ENCODE measurements at regions not wholly inside any gene's neighbourhood (a gene's known extent, or its start where the extent isn't known, plus 50 kb on each side); places are given as distances from the start of the nearest gene placed in this dataset.
"Not testable (repeated sequence)": the region's sequence is repeated elsewhere in the genome, so short reads cannot be mapped to it uniquely, and the experiment has no call there.

DNA sequence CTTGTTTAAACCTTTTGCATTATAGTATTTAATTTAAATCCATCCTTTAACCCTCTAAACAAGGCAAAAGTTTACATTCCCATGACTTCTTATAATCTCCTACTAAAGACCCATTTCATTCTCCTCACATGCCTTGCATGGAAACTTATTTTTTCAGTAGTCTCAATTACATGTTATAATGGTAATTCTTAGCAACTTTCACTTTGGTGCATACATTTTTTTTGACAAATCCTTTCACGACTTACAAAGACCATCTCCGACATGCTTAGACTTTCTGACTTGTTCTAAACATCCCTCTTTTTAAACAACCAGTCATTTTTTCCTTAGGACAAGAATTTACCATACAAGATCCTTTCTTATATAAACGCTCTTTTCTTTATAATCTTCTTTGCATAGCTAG, 615.4 kb upstream of the GBE1 start:
- DNase-seq = no peak

DNA sequence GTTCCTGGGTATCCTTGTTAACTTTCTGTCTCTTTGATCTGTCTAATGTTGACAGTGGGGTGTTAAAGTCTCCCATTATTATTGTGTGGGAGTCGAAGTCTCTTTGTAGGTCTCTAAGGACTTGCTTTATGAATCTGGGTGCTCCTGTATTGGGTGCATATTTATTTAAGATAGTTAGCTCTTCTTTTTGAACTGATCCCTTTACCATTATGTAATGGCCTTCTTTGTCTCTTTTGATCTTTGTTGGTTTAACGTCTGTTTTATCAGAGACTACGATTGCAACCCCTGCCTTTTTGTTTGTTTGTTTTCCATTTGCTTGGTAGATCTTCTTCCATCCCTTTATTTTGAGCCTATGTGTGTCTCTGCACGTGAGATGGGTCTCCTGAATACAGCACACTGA, 612.4 kb upstream of the GBE1 start:
- not testable (repeated sequence) for DNase-seq

DNA sequence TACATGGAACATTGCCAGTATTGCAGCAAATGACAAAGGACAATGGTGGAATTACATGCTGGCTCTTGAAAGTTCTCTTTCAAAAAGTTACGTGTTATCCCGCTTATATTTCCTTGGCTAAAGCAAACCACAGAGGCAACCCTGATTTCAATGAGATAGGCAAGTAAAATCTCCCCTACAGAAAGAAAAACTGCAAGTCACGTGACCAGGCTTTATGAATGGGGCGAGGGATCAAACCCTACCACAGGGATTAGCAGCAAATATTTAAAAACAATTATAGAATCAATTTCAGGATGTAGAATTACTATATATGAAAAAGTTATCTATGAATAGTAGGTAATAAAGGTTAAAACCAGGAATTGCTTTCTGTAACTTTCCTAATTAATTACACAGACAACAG, 603.4 kb upstream of the GBE1 start:
- no peak for DNase-seq

DNA sequence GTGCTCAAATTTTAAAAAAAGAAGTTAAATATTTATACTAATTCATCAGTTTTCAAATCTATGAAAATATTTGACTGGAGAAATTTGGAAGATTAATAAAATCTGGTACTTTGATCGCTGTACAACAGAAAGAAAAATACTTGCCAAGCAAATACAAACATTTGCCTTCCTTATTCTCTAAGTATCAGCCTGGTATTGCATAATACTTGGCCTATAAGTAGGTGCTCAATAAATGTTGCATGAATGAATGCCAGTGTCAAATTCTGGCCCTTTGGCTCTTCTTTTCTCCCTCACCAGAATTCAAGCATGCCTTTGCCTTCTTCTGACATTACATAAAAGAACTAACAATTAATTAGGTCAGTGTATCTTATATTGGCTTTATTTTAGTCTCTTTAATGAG, 601.7 kb upstream of the GBE1 start:
- DNase-seq = no peak

DNA sequence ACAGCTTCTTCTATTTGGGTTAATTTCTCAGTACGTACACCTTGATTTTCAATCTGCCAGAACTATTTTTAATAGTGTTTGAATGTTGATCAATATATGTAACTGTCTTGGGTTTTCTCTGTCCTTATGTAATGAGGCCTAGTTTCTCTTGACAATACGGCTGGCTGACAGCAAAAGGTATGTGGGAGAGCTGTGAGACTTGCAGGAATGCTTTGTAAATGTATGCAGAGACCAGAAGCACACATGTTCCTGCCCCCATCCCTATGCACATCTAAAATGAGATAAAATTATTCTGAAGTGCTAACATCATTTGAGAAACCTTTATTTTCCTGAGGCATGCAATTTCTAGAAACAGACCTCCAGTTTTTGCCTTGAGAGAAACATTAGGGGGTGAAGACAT, 593.8 kb upstream of the GBE1 start:
- no peak for DNase-seq

DNA sequence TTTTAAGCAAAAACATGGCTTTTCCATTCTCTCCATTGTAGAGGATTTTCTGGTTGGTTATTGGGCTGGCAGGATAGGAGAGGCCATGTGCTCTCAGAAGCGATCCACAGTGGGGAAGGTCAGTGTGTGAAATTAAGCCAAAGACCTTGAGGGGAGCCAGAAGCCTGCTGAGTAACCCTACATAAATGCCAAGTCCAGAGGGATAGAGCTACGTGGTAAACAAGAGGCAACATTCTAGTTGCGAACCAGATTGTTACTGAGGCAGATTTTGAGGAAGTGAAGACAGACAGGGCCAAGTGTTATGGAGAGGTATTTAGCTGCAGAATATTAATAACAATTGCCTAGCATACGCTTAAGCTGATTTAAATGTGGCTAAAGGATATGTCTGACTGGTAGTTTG, 592.8 kb upstream of the GBE1 start:
- DNase-seq = no peak

DNA sequence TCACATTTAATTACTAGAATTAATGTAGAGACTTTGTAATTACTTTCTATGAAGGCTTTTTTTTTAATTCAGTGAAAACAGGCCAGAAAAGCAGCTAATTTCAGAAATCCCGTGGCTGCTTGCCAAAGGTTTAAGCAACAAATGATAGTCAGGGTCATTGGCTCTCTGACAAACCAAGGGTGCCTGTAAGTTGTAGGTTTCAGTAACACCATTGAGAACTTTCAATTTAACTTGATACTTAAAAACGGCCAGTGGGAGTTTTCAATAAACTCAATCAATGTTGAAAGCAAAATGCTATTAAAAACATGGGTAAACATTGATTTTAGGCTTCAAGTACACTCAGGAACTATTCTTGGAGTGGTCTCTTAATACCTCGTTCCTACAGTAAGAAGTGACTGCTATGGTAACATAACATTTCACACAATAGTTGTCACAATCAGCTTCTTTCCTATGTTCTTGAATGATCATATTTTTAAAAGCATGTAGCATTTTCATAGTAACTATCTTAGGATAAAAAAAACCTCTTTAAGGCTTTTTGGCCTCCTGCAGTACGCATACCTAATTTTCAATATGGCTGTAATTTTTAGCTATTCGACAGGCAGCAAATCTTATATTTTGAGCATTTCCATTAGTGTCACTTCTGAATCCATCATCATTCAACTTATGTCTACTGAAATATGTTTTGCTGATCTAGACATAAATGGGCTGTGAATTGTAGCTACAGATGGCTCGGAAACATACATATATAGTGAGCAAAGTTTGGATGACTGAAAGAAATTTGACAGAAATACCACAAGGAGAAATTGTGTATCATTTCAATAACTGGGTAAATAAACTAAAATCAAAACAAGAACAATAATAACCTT, 592.1 kb upstream of the GBE1 start:
- DNase-seq = peak in 2 of 3 experiments; percentile 29 to 79

DNA sequence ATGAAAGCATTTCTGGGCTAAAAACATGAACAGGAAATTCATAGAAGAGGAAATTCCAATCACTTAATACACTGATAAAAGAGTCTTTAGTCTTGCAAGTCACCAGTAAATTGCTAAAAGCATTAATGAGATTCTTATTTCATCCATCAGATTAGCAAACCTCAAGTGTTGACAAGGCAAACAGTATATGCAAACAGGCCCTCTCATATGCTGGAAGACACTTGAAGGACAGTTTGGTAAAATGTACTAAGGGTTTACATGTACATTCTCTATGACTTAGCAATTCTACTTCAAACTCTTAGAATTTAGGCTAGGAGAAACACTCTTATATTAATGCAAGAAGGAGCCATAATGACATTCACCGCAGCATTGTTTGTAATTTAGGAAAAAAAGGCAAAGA, 586.1 kb upstream of the GBE1 start:
- DNase-seq = no peak

DNA sequence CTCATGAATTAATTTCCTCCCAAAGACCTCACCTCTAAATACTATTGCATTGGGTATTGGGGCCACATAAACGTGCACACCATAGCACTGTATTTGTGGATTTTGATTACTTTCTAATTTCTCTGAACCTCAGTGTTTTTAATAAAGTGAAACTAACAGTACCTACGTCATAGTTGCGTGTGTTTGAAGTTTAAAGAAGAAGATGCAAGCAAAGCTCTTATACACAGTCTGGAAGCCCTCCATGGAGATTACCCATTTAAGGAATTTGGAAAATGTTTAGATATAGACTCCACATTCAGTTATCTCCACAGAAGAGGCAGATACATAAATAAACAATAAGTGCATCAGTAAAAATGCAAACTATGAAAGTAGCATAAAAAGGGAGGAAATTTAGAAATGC, 581.1 kb upstream of the GBE1 start:
- DNase-seq = no peak

DNA sequence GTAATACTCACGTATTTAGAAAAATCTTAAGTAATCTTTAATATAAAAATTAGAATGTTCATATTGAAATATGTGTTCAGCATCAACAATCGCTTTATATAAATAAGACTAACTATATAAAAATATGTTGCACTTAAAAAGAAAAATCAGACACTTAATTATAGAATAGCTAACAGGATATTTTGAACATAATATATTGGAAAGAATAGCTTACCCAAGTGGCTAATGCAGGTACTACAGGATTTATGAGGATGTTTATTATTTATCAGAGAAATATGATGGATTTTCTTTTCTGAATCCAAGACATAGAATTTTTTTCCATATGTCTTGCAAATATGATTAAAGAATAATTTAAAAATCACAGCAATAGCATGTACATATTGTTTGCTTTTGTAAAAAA, 567.9 kb upstream of the GBE1 start:
- peak in 1 of 3 experiments; percentile 5 for DNase-seq

DNA sequence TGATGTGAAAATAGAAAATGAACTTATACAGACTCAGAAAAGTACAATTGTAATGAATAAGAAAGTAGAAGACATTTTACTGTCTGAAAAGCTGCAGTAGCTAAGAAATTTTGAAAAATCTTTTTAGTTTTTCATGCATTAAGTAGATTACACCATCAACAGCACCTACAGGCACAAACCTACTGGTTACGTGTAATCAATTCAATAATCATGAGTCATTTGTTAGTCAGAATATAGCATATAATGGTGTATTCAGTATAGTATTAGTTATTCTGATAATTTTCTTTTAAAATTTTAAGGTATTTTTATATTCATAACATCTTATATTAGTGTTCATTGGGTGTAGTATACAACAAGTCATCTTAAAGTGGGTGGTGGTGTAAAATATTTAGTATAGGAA, 550.5 kb upstream of the GBE1 start:
- DNase-seq = no peak

DNA sequence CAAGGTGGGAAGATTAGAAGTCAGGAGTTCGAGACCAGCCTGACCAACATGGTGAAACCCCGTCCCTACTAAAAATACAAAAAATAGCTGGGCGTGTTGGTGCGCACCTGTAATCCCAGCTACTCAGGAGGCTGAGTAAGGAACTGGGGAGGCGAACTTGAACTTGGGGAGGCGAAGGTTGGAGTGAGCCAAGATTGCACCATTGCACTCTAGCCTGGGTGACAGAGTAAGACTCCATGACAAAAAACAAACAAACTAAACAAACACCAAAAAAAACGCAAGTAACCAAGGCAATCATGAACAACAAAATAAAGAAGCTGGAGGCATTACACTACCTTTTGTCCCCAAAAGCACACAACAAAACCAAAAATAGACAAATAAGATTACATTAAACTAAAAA, 547.3 kb upstream of the GBE1 start:
- DNase-seq = no peak

DNA sequence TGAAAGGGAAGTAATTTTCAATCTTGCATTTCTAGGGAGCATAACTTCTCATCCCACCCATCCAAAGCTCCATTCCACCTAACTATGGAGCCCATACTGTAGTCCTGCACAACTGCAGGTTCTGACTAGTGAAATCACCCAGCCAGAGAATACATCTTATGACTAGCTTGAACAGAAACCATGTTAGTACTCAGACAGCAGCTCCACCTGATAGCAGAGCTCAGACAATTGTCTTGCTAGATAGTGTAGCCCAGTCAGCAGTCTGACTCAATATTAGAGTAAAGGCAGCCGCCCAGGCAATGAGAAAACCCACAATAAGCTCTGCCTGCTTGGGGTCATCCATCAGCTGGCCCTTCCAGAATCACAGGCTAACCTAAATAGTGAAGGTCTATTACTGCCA, 544.7 kb upstream of the GBE1 start:
- DNase-seq = no peak

DNA sequence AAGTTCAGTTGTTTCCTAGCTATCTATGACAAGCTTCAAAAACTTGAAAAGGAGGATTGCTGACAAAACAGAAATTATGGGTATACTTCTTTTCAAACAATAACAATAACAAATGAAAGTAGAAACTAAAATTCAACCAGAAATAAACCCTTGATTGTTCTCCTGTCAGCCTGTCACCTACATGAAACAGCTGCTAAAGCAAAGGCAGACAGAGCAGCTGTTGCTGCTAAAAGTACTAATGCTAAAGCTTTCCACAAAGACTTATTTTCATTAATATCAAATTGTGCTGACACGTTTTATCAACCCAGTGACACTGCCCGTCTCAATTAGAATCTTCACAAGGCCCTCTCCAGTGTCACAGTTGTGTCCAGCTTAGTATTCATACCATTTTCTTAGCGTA, 533.2 kb upstream of the GBE1 start:
- no peak for DNase-seq

DNA sequence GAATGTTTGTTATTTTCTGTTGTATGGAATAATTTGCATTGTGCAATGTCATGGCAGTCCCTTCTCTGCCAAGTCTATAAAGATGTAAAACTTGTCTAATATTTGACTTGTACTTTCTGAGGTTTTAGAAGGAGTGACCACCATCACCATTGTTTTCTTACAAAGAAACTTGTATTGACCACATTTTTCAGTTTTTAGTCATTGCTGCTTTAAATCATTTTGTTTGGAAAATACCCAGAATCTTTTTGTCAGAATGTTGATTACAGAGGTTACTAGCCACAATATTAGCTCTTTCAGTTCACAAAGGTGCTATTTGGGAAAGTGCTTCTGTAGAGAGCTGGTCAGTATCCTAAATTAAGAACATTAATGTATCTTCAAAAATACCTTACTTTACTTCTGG, 532.4 kb upstream of the GBE1 start:
- no peak for DNase-seq

DNA sequence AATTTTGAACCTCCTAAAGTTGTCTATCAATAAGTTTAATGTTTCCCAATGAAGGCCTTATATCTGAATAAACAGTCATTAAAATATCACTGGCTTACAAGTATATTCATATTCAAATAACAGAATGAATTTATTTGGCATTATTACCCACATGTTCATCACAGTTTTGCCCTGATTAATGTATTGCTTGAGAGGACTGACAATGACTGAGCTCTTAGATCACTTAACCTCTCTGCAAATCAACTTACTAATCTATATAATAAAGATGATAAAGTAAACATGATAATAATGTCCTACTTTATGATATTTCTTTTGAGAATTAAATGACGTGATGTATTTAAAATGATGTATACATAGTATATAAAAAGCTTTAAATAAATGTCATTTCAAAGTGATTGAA, 532.0 kb upstream of the GBE1 start:
- DNase-seq = no peak

DNA sequence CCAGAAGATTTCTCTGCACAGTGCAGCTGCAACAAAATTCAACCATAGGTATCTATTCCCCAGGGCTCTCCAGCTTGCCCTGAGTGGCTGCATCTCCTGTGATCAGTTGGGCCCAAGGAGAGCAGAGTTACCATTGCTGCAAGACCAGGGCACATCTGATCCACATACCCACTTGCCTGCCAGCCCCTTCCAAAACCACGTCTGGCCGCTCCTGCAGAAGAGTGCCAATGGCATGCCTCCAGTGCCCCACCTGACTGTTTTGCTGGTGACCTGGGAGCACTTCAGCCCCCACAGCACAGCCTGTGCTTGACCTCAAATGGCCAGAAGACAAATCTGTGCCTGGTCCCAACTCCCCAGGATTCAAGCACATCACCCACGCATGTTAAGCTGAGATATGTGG, 526.1 kb upstream of the GBE1 start:
- no peak for DNase-seq

DNA sequence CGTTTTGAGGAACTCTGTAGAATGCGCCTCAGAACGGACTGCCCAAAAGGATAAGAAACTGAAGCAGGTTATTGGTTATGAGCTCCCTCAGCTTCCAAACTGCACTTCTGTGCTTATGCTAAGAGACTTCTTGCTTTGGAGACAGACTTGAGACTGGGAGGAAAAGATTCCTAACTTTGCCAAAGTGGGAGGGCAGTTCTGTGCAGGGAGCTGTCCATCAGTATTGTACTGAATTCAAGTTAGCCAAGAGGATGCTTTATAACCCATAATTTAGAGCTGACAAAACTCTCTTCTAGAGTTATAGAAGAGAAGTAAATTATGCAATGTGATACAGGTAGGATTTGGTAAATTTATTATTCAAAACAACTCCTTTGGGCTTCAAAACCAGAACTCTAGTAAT, 519.8 kb upstream of the GBE1 start:
- no peak for DNase-seq

DNA sequence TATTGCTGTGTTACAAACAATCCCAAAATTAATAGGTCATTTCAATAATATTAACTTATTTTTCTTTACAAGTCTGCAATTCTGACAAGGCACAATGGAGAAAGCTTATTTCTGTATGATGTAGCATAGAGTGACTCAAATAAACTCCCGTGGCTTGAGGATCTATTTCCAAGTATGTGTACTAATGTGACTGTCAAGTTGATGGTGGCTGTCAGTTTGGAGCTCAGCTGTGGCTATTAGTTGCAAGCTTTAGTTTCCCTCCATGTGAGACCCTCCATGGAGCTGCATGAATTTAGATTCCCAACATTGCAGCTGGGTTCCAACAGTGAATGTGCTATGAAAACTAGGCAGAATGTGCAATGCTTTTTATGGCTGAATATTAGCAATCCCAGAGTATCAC, 515.5 kb upstream of the GBE1 start:
- DNase-seq = no peak

DNA sequence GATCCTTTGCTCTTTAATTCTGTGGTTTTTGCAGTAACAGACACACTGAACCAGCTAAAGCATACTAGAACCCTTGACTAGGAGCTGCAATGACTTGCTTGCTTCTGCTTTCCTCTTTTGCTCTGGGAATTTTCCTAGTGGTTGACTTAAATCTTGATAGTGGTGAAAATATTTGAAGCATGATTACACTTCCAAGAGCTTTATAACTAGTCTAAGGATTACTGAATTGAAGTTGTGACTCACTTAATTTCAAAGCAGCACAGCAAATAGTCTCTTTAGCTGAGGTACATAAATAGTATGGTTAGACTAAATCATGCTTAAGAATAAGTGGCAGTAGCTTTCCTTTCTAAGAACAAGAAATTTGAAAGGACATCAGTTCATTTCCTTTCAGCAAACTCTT, 513.5 kb upstream of the GBE1 start:
- no peak for DNase-seq

DNA sequence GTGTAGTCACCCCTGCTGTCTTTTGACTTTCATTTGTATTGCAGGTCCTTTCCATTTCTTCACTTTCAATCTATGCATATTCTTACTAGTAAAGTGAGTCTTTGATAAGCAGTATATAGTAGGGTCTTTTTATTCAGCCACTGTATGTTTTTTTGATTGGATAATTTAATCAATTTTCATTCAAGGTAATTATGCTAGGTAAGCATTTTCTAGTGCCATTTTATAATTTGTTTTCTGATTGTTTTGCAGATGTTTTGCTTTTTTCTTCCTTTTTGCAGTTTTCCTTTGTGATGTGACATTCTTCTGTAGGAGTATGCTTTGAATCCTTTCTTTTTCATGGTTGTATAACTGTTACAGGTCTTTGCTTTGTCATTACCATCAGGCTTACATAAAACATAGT, 504.3 kb upstream of the GBE1 start:
- no peak for DNase-seq

DNA sequence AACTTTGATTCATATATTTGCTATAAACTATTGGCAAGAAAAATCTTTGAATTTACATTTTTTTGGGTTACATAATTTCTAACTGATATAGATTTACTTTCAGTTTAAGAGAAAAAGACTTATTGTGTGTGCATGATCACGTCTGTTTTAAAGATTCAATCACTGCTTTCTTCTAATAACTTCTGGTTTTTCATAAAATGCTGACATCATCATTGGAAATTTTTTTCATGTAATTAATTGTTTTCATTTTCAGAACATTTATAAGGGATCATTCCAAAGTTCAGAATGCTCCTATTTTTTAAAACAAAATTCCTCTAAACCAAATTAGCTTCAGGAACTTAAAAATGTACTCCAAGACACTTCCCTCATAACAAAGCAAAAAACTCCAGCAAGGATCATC, 500.7 kb upstream of the GBE1 start:
- DNase-seq = no peak

DNA sequence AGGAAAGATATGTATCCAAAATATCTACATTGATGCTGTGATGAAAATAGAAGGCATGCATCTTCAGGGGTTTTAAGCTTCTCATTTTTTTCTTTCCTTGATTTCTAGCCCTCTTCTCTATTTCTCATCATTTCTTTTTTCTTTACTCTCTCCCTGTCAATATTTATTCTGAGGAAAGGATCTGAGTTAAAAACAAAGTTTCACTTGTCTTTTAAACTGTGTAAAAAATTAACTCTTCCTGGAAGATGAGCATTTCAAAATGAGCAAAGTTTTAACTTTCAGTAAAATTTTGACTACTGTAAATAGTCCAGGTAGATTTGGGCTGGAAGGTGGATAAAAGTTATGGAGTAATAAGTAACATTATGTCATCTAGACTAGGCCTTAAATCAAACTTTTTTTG, 500.2 kb upstream of the GBE1 start:
- no peak for DNase-seq

DNA sequence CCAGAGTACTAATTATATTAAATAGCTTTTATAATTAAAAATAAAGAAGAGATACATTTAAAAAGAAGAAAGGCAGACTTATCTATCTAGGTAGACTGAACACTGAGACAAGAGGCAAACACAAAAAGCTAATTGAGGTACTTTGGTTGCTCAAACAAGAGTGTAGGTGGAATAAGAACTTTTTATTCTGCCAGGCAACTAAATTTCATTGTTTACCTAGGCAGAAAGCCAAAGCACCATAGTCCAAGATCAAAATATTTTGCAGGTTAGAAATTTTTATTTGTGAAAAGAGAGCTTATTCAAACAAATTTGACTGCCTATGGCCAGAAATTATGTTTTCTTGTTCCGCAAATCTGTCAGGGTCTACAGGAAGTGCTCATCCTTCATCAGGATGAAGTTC, 499.6 kb upstream of the GBE1 start:
- DNase-seq = peak in 2 of 3 experiments; percentile 33 to 85

DNA sequence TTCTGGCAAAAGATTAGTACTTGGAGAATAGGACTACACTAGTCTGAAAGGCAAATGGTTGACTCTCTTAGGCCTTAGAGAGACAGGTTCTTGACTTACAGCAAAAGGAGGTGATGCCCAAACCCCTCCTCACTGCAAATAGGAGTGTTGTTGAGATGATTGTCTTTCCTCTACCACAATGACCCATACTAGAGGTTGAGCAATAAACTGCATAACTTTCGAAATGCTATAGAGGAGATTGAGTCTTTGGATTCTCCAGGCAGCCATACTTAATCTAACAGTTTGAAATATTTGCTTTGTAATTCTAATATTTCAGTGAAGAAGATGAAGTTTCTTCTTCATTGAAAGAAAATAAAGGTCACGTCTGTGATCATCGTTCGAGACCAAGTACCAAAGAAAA, 498.5 kb upstream of the GBE1 start:
- DNase-seq = peak in 1 of 3 experiments; percentile 38
